ENCODE measurements at regions not wholly inside any gene's neighbourhood (a gene's known extent, or its start where the extent isn't known, plus 50 kb on each side); places are given as distances from the start of the nearest gene placed in this dataset.

DNA sequence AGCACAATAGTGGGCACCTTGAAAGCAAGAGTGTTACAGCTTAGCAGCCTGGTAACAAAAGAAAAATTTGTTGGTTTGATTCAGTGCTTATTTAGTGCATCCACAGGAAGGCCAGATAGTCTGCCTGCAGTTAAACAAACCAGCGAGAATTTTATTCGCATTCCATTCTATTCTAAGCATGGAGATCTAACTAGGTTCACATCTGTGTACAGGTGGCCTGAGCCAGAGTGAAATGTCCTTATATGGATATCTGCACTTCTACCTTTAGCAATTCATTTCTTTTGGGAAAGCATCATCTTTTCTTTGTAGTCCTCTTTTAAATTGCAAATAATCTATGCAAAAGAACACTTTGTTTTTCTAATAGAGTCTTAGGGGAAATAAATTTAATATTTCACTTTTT, 659.0 kb upstream of the FZD8 start:
- DNase-seq (ENCODE audit: low read depth), result no peak
- no peak overlapping the region for H3K4me3 ChIP-seq (ENCODE audit: low read depth, low read length)
- no peak for TF ChIP-seq MYC (IDR thresholded peaks at IDR 0.05; ENCODE audit: low read depth, low read length)
- TF ChIP-seq POLR2A (IDR thresholded peaks at IDR 0.05; ENCODE audit: extremely low read depth, insufficient read length), result no peak
- TF ChIP-seq MAX (IDR thresholded peaks at IDR 0.05; ENCODE audit: low read depth, low read length), result no peak
- TF ChIP-seq, protein P1, sequence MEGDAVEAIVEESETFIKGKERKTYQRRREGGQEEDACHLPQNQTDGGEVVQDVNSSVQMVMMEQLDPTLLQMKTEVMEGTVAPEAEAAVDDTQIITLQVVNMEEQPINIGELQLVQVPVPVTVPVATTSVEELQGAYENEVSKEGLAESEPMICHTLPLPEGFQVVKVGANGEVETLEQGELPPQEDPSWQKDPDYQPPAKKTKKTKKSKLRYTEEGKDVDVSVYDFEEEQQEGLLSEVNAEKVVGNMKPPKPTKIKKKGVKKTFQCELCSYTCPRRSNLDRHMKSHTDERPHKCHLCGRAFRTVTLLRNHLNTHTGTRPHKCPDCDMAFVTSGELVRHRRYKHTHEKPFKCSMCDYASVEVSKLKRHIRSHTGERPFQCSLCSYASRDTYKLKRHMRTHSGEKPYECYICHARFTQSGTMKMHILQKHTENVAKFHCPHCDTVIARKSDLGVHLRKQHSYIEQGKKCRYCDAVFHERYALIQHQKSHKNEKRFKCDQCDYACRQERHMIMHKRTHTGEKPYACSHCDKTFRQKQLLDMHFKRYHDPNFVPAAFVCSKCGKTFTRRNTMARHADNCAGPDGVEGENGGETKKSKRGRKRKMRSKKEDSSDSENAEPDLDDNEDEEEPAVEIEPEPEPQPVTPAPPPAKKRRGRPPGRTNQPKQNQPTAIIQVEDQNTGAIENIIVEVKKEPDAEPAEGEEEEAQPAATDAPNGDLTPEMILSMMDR (IDR thresholded peaks at IDR 0.05; ENCODE audit: low read depth, low read length), result no peak

DNA sequence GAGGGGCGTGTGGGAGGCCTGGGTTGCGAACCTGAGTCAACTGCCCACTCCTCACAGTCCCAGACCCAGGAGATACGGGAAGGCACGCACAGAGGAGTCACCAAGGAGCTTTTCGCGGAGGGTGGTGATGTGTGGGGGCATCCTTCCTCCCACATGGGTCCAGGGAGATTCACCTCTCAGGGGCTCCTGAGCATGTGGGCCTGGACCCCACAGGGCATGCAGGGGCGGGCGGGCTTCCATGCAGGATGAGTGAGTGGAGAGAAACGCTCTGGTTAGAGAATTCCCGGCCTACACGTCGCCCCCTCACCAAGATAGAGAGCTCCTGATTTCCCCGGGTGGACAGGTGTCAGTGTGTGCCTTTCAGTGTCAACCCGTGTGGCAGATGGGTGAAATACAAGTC, 641.7 kb upstream of the FZD8 start:
- no peak overlapping the region for H3K4me3 ChIP-seq (ENCODE audit: low read depth, low read length)
- no peak for DNase-seq (ENCODE audit: low read depth)
- TF ChIP-seq MAX (IDR thresholded peaks at IDR 0.05; ENCODE audit: low read depth, low read length) (no peak), MYC (IDR thresholded peaks at IDR 0.05; ENCODE audit: low read depth, low read length) (no peak), POLR2A (IDR thresholded peaks at IDR 0.05; ENCODE audit: extremely low read depth, insufficient read length) (no peak)
- TF ChIP-seq, protein P1 (IDR thresholded peaks at IDR 0.05; ENCODE audit: low read depth, low read length), result no peak

DNA sequence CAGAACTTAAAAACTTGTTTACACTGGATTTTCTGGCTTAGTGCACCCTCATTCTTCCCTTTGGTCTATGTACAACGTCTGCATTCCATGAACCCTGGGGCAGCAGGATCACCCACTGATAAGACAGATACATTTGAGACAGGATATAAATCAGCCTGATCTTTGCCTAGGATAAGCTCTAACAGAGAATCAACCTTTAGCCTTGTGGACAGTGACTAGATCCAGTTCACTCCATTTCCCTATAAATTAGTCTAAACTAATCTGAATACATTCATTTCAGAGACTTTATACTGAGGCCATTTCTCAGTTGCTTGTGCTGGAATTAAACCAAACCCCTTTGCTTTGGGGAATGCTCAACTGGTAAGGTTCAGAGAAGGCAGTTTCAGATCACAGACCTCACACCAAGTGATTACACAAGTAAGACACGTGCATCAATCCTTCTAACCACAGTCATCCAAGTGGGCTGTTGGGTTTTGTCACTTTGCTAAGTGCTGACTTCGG, 639.8 kb upstream of the FZD8 start:
- H3K4me3 ChIP-seq (ENCODE audit: low read depth, low read length), result no peak overlapping the region
- TF ChIP-seq MYC (IDR thresholded peaks at IDR 0.05; ENCODE audit: low read depth, low read length) (no peak), MAX (IDR thresholded peaks at IDR 0.05; ENCODE audit: low read depth, low read length) (no peak), POLR2A (IDR thresholded peaks at IDR 0.05; ENCODE audit: extremely low read depth, insufficient read length) (no peak)
- TF ChIP-seq, protein P1 (IDR thresholded peaks at IDR 0.05; ENCODE audit: low read depth, low read length), result no peak
- DNase-seq (ENCODE audit: low read depth), result no peak

DNA sequence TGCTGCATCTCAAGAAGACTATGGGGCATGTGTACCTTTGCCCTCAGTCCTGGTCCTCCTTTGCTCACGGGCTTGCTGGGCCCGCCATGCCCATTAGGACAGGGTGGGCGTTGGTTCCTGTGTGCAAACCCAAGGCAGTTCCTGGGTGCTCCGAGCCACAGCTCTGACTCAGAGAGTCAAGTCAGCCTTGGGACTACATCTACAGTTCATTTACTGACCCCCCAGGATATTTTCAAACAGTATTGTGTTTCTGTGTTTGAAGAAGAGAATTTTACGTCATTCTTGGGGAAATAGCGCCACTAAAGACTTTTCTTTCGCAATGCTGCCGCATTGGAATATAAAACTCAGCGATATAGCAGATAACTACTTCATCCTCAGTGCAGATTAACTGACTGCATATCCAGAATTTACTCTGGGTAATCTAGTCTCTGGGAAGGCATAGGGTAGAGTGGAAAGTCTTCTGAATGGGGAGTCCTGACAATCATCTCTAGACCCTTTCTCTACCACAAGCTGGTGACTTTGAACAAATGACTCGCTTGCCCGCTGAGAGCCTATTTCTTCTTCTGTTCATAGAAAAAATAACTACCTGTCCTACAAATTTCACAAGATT, 638.9 kb upstream of the FZD8 start:
- no peak for DNase-seq (ENCODE audit: low read depth)
- no peak overlapping the region for H3K4me3 ChIP-seq (ENCODE audit: low read depth, low read length)
- TF ChIP-seq, protein P1 (IDR thresholded peaks at IDR 0.05; ENCODE audit: low read depth, low read length), result no peak

GRCh38 chr10:36280321-36280741, 638.2 kb upstream of the FZD8 start:
- TF ChIP-seq MAX (IDR thresholded peaks at IDR 0.05; ENCODE audit: low read depth, low read length) (no peak), MYC (IDR thresholded peaks at IDR 0.05; ENCODE audit: low read depth, low read length) (no peak), POLR2A (IDR thresholded peaks at IDR 0.05; ENCODE audit: extremely low read depth, insufficient read length) (no peak)
- TF ChIP-seq, protein P1 (IDR thresholded peaks at IDR 0.05; ENCODE audit: low read depth, low read length), result no peak

DNA sequence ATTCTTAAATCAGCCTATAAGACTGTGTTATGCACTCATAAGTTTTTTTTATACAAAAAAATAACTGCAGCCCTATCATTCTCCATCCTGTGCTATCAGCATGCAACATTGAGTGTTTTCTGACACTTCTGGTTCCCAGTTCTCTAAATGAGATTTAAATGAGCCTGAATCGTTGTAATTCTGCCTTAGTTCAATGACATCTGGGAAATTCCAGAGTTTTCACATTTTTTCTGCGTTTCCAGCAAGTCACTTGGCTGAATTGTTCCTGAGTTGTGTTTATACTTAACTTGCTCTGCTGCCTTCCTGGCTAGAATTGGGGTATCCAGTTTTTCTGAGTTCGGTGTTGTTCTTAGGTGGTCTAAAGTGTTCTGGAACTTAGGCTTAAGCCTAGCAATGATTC, 636.1 kb upstream of the FZD8 start:
- no peak overlapping the region for H3K4me3 ChIP-seq (ENCODE audit: low read depth, low read length)
- no peak for DNase-seq (ENCODE audit: low read depth)
- TF ChIP-seq MAX (IDR thresholded peaks at IDR 0.05; ENCODE audit: low read depth, low read length) (no peak), MYC (IDR thresholded peaks at IDR 0.05; ENCODE audit: low read depth, low read length) (no peak), POLR2A (IDR thresholded peaks at IDR 0.05; ENCODE audit: extremely low read depth, insufficient read length) (no peak)
- TF ChIP-seq, protein P1 (IDR thresholded peaks at IDR 0.05; ENCODE audit: low read depth, low read length), result no peak

More at GRCh38 chr10:36280321-36280741, 638.2 kb upstream of the FZD8 start:
- no peak overlapping the region for H3K4me3 ChIP-seq (ENCODE audit: low read depth, low read length)
- DNase-seq (ENCODE audit: low read depth), result no peak
